Amygdala (tissue), 56 donors: ENCODE measurements at regions not wholly inside any gene's neighbourhood (a gene's known extent, or its start where the extent isn't known, plus 50 kb on each side); places are given as distances from the start of the nearest gene placed in this dataset.
A peak's percentile ranks its signal among the peaks of the same experiment; 100 is the strongest.
"Not testable (repeated sequence)": the region's sequence is repeated elsewhere in the genome, so short reads cannot be mapped to it uniquely, and the experiment has no call there.

Experiments used
- DNase-seq, 56 donors: peaks; one replicate each; lab custom pipeline; 2025; lab: John Stamatoyannopoulos, UW

GRCh38 chr6:4658486-4658885, 117.7 kb upstream of the CDYL start:
- DNase-seq = no peak

GRCh38 chr6:4656106-4656505, 120.1 kb upstream of the CDYL start:
- no peak for DNase-seq

- no peak for DNase-seq
Measured at GRCh38 chr6:4655196-4656025, 120.8 kb upstream of the CDYL start.

GRCh38 chr6:4653141-4653540, 123.1 kb upstream of the CDYL start:
- DNase-seq = no peak

DNA sequence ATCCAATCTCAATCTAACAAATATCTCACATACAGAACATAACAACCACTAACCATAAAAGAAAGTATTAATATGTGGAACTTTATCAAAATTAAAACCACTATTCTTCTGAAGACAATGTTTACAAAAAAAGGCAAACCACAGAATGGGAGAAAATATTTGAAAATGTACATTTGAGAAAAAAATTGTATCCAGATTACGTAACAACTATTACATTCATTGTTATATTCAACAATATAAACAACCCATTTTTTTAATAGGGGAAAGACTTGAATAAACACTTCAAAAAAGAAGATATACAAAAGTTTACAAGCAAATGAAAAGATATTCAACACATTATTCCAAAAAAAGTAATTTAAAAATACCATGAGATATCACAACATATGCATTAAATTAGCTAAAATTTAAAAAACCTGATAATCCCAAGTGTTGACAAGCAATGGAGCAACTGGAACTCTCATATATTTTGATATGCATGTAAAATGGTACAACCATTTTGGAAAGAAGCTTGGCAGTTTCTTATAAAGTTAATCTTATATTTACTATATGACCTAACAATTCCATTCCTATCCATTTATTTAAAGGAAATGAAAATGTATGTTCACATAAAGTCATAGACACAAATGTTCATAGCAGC, 124.3 kb upstream of the CDYL start:
- no peak for DNase-seq

- DNase-seq = no peak
Measured at GRCh38 chr6:4649728-4650127, 126.5 kb upstream of the CDYL start.

- DNase-seq = peak in 54 of 56 donors; percentile 7 to 84 (median 60)
Measured at GRCh38 chr6:4647414-4648365, 128.5 kb upstream of the CDYL start.

- DNase-seq = no peak
Measured at GRCh38 chr6:4645713-4646360, 130.4 kb upstream of the CDYL start.

- no peak for DNase-seq
Measured at GRCh38 chr6:4644996-4645395, 131.2 kb upstream of the CDYL start.

DNA sequence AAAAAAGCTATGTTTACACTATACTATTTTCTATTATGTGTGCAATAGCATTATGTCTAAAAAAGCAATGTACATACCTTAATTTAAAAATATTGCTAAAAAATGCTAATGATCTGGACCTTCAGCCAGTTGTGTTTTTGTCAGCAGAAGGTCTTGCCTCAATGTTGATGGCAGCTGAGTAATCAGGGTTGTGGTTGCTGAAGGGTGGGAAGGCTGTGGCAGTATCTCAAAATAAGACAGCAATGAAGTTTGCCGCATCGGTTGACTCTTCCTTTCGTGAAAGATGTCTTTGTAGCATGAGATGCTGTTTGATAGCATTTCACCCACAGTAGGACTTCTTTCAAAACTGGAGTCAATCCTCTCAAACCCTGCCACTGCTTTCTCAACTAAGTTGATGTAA, 134.7 kb upstream of the CDYL start:
- DNase-seq = no peak

- DNase-seq = no peak
Measured at GRCh38 chr6:4640139-4640538, 136.1 kb upstream of the CDYL start.

GRCh38 chr6:4638641-4639040, 137.6 kb upstream of the CDYL start:
- no peak for DNase-seq

DNA sequence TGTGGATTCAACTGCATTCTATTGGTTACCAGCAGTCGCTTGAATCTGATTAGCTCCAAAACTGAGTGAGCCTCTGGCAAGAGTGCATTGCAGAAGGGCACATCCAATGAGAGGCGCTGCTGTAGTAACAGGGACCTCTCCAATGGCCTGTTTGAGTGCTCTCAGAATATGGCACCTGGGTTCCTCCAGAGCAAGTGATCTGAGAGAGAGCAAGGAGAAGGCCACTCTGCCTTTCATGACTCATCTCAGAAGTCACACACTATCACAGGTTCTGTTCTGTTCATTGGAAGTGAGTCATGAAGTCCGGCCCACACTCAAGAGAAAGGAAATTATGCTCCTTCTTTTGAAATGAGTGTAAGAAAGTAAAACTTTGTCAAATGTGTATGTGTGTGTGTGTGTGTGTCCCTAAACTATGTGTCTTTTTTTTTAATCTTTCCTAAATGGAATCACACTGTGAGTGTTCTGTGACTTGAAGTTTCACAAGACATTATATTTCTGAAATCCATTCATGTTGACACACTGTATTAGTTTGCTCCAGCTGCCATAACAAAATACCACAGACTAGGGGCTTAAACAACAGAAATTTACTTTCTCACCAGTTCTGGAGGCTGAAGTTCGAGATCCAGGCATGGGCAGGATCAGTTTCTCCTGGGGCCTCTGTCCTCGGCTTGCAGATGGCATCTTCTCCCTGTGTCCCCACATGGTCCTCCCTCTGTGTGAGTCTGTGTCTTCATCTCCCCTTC, 138.3 kb upstream of the CDYL start:
- no peak for DNase-seq

GRCh38 chr6:4636881-4637224, 139.4 kb upstream of the CDYL start:
- DNase-seq = no peak

- no peak for DNase-seq
Measured at GRCh38 chr6:4636191-4636880, 139.9 kb upstream of the CDYL start.

DNA sequence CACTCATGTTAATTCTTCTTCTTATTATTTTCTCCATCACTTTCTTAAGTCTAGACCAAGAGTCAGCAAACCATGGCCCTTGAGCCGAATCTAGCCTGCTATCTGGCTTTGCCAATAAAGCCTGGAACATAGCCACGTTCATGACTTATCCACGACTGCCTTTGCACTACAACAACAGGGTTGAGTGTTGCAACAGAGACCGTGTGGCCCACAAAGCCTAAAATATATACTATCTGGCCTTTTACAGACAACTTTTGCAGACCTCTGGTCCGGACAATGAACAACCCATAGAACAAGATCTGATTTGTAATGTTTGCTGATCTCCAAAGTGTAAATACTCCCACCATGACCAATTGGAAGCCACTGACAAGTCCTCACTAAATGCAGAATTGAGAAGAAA, 140.5 kb upstream of the CDYL start:
- DNase-seq = no peak

DNA sequence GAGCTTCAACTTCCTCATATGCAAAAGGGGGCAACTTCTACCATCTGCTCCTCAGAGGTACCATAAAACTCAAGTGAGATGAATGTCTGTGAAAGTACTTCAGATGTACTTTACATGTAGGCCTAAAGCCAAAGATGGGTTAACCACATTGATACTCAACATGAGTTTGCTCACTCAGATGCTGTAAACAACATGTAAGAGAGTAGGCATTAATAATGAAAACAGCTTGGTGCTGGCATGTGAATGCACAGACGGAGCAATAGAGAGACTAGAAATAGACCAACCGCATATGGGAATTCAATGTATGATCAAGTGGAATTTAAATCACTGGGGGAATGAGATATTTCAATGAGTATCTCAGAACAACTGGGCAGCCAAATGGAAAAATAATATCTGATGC, 143.8 kb upstream of the CDYL start:
- no peak for DNase-seq

DNA sequence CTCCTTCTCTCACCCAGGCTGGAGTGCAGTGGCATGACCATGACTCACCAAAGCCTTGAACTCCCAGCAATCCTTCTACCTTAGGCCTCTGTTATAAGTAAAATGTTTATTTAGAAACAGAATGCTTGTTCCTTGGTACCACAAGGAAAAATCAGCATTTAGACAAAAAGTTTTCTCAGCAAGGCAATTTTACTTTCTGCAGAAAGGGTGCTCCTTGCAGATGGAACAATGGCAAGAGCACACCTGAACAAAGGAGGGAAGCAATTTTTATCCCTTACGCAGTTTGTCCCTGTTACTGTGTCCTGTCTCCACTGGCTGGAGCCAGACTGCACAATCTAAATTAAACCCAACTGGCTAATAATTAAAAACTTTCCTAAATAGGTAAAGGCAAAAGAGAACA, 146.4 kb upstream of the CDYL start:
- not testable (repeated sequence) for DNase-seq

- DNase-seq = no peak
Measured at GRCh38 chr6:4625557-4625956, 150.6 kb upstream of the CDYL start.
